Mesothelial cell of epicardium (in vitro differentiated cells): ENCODE measurements at regions not wholly inside any gene's neighbourhood (a gene's known extent, or its start where the extent isn't known, plus 50 kb on each side); places are given as distances from the start of the nearest gene placed in this dataset.
"Not testable (repeated sequence)": the region's sequence is repeated elsewhere in the genome, so short reads cannot be mapped to it uniquely, and the experiment has no call there.

Source experiments
- DNase-seq, 2 experiments: peaks; one replicate each; pipeline ENCODE4 v3.0.0; 2021; ENCODE audit warnings: low spot score in 2 of 2; ENCODE audit not compliant: unreplicated experiment in 2 of 2
- H3K27ac Mint-ChIP-seq: 2 replicates; pipeline ENCODE4 v1.8.0; 2021; ENCODE audit warnings: mixed read lengths
- H3K27me3 Mint-ChIP-seq: 2 replicates; pipeline ENCODE4 v1.8.0; 2021; ENCODE audit warnings: low read depth, mixed read lengths
- H3K36me3 Mint-ChIP-seq: 2 replicates; pipeline ENCODE4 v1.8.0; 2021; ENCODE audit warnings: mixed read lengths
- H3K4me1 Mint-ChIP-seq: 2 replicates; pipeline ENCODE4 v1.8.0; 2021; ENCODE audit warnings: mixed read lengths
- H3K4me3 Mint-ChIP-seq: 2 replicates; pipeline ENCODE4 v1.8.0; 2021; ENCODE audit warnings: mild to moderate bottlenecking, moderate library complexity, mixed read lengths
- H3K9me3 Mint-ChIP-seq: 2 replicates; pipeline ENCODE4 v1.8.0; 2021; ENCODE audit warnings: mixed read lengths
- CTCF ChIP-seq: fragments of 200-600 bp; sonication (generic); IDR thresholded peaks from one replicate; pipeline ENCODE4 v1.5.0; 2021; ENCODE audit warnings: antibody characterized with exemption; ENCODE audit not compliant: unreplicated experiment

- Mint-ChIP-seq H3K27ac (no peak overlapping the region), H3K36me3 (no peaks in the 10 kb centered on the region), H3K4me1 (no peaks in the 10 kb centered on the region), H3K27me3 (peaks cover 23% of the 10 kb centered on the region), H3K4me3 (no peak overlapping the region), H3K9me3 (peaks cover 13% of the 10 kb centered on the region)
- DNase-seq: no peak
- TF ChIP-seq CTCF: no peak
Observed at GRCh38 chr10:129203819-129204218, 263.2 kb upstream of the MGMT start.

GRCh38 chr10:129207297-129207696 is 259.7 kb upstream of the MGMT start:
- no peak overlapping the region for H3K4me3 Mint-ChIP-seq
- peaks cover 21% of the 10 kb centered on the region for H3K27me3 Mint-ChIP-seq
- no peaks in the 10 kb centered on the region for H3K36me3 Mint-ChIP-seq
- no peaks in the 10 kb centered on the region for H3K9me3 Mint-ChIP-seq
- DNase-seq: no peak
- H3K27ac Mint-ChIP-seq: no peak overlapping the region
- TF ChIP-seq CTCF: no peak
- H3K4me1 Mint-ChIP-seq: no peaks in the 10 kb centered on the region

GRCh38 chr10:129210876-129211275 is 256.2 kb upstream of the MGMT start:
- Mint-ChIP-seq H3K4me1 (no peaks in the 10 kb centered on the region), H3K27ac (no peak overlapping the region), H3K4me3 (no peak overlapping the region), H3K9me3 (peaks cover 6% of the 10 kb centered on the region), H3K36me3 (peaks cover 1% of the 10 kb centered on the region), H3K27me3 (peaks cover 14% of the 10 kb centered on the region)
- no peak for TF ChIP-seq CTCF
- no peak for DNase-seq

GRCh38 chr10:129213256-129213655 is 253.8 kb upstream of the MGMT start:
- no peak overlapping the region for H3K27ac Mint-ChIP-seq
- no peak for TF ChIP-seq CTCF
- no peaks in the 10 kb centered on the region for H3K4me1 Mint-ChIP-seq
- peaks cover 6% of the 10 kb centered on the region for H3K9me3 Mint-ChIP-seq
- H3K27me3 Mint-ChIP-seq: peaks cover 7% of the 10 kb centered on the region
- no peak overlapping the region for H3K4me3 Mint-ChIP-seq
- H3K36me3 Mint-ChIP-seq: peaks cover 1% of the 10 kb centered on the region
- DNase-seq: no peak

- H3K27me3 Mint-ChIP-seq, H3K27ac Mint-ChIP-seq, H3K36me3 Mint-ChIP-seq, H3K4me3 Mint-ChIP-seq, DNase-seq, H3K9me3 Mint-ChIP-seq, H3K4me1 Mint-ChIP-seq: not testable (repeated sequence)
Observed at GRCh38 chr10:129213996-129214395, 253.0 kb upstream of the MGMT start.

GRCh38 chr10:129219364-129219763 is 247.7 kb upstream of the MGMT start:
- H3K9me3 Mint-ChIP-seq: peaks cover 6% of the 10 kb centered on the region
- no peak for TF ChIP-seq CTCF
- no peak for DNase-seq
- H3K4me1 Mint-ChIP-seq: no peaks in the 10 kb centered on the region
- peaks cover 1% of the 10 kb centered on the region for H3K36me3 Mint-ChIP-seq
- peaks cover 9% of the 10 kb centered on the region for H3K27me3 Mint-ChIP-seq
- no peak overlapping the region for H3K4me3 Mint-ChIP-seq
- H3K27ac Mint-ChIP-seq: no peak overlapping the region
